NCI-H82 (cell line): ENCODE measurements at regions not wholly inside any gene's neighbourhood (a gene's known extent, or its start where the extent isn't known, plus 50 kb on each side); places are given as distances from the start of the nearest gene placed in this dataset.
"Not testable (repeated sequence)": the region's sequence is repeated elsewhere in the genome, so short reads cannot be mapped to it uniquely, and the experiment has no call there.

Experiments used
- DNase-seq: peaks from one replicate; lab custom pipeline; 2025; lab: John Stamatoyannopoulos, UW

- DNase-seq, result no peak
Observed at GRCh38 chr10:83754857-83755256, 384.5 kb upstream of the GHITM start.

- DNase-seq, result no peak
Observed at GRCh38 chr10:83760142-83760541, 379.2 kb upstream of the GHITM start.

GRCh38 chr10:83764666-83765065 is 374.6 kb upstream of the GHITM start:
- no peak for DNase-seq

GRCh38 chr10:83765731-83766130 is 373.6 kb upstream of the GHITM start:
- no peak for DNase-seq

GRCh38 chr10:83769281-83769820 is 370.0 kb upstream of the GHITM start:
- DNase-seq, result no peak

- DNase-seq, result not testable (repeated sequence)
Observed at GRCh38 chr10:83786701-83787100, 352.6 kb upstream of the GHITM start.

- no peak for DNase-seq
Observed at GRCh38 chr10:83801983-83802382, 337.3 kb upstream of the GHITM start.

- DNase-seq, result no peak
Observed at GRCh38 chr10:83806717-83807116, 332.6 kb upstream of the GHITM start.

- no peak for DNase-seq
Observed at GRCh38 chr10:83809001-83809400, 330.3 kb upstream of the GHITM start.

- DNase-seq, result no peak
Observed at GRCh38 chr10:83816942-83817341, 322.4 kb upstream of the GHITM start.

- DNase-seq, result no peak
Observed at GRCh38 chr10:83817797-83818196, 321.5 kb upstream of the GHITM start.

- DNase-seq, result no peak
Observed at GRCh38 chr10:83819609-83820008, 319.7 kb upstream of the GHITM start.

- DNase-seq, result no peak
Observed at GRCh38 chr10:83820033-83820432, 319.3 kb upstream of the GHITM start.

- DNase-seq, result no peak
Observed at GRCh38 chr10:83824099-83824498, 315.2 kb upstream of the GHITM start.

- DNase-seq, result no peak
Observed at GRCh38 chr10:83834096-83834495, 305.2 kb upstream of the GHITM start.

GRCh38 chr10:83835945-83836745 is 303.2 kb upstream of the GHITM start:
- DNase-seq, result no peak

GRCh38 chr10:83848677-83849076 is 290.6 kb upstream of the GHITM start:
- no peak for DNase-seq

- DNase-seq, result no peak
Observed at GRCh38 chr10:83849150-83849549, 290.2 kb upstream of the GHITM start.

- no peak for DNase-seq
Observed at GRCh38 chr10:83852146-83852545, 287.2 kb upstream of the GHITM start.

- no peak for DNase-seq
Observed at GRCh38 chr10:83862723-83863122, 276.6 kb upstream of the GHITM start.

- no peak for DNase-seq
Observed at GRCh38 chr10:83863283-83863966, 275.9 kb upstream of the GHITM start.

GRCh38 chr10:83869898-83870297 is 269.4 kb upstream of the GHITM start:
- no peak for DNase-seq
